Activated CD8-positive, alpha-beta T cell treated with anti-CD3 and anti-CD28 coated beads, Interleukin-2, amount 10 ng/mL, durations not matched to agents 7 days and 5 days (primary cell): ENCODE measurements at regions not wholly inside any gene's neighbourhood (a gene's known extent, or its start where the extent isn't known, plus 50 kb on each side); places are given as distances from the start of the nearest gene placed in this dataset.

Source experiments
- ATAC-seq: fragments of 150-1000 bp; cut with Tn5 transposase; one replicate; pipeline ENCODE4 v1.10.0; 2021; ENCODE audit warnings: moderate library complexity
- CTCF ChIA-PET: fragments of 350-600 bp; sonication (Branson Sonifier 250); formaldehyde crosslinking; loops from one replicate; lab custom pipeline; 2021; ENCODE audit warnings: antibody characterized with exemption; lab: Charles Lee
- POLR2A ChIA-PET: fragments of 350-600 bp; sonication (Branson Sonifier 250); formaldehyde crosslinking; loops from one replicate; lab custom pipeline; 2021; ENCODE audit warnings: antibody characterized with exemption; lab: Charles Lee
- DNase-seq: peaks from one replicate; pipeline ENCODE4 v3.0.0-alpha.2; 2020
- H3K27ac Mint-ChIP-seq: one replicate; pipeline ENCODE4 v1.8.0; 2021; ENCODE audit warnings: mild to moderate bottlenecking, mixed read lengths
- H3K27me3 Mint-ChIP-seq: one replicate; pipeline ENCODE4 v1.8.0; 2021; ENCODE audit warnings: low read depth, mixed read lengths
- H3K36me3 Mint-ChIP-seq: one replicate; pipeline ENCODE4 v1.8.0; 2021; ENCODE audit warnings: low read depth, mixed read lengths
- H3K4me1 Mint-ChIP-seq: one replicate; pipeline ENCODE4 v1.8.0; 2021; ENCODE audit warnings: low read depth, mixed read lengths
- H3K4me3 Mint-ChIP-seq: one replicate; pipeline ENCODE4 v1.8.0; 2021; ENCODE audit warnings: mild to moderate bottlenecking, mixed read lengths
- H3K9me3 Mint-ChIP-seq: one replicate; pipeline ENCODE4 v1.8.0; 2022; ENCODE audit warnings: mixed read lengths; ENCODE audit not compliant: insufficient read depth

GRCh38 chr2:128563348-128563687 is 244.7 kb upstream of the HS6ST1 start:
- H3K4me1 Mint-ChIP-seq: no peaks in the 10 kb centered on the region
- ATAC-seq: no peak
- H3K4me3 Mint-ChIP-seq: no peak overlapping the region
- peak; percentile 11 for DNase-seq
- ChIA-PET POLR2A (no interaction called here), CTCF (no interaction called here)
- no peaks in the 10 kb centered on the region for H3K36me3 Mint-ChIP-seq
- no peaks in the 10 kb centered on the region for H3K9me3 Mint-ChIP-seq
- H3K27me3 Mint-ChIP-seq: no peaks in the 10 kb centered on the region
- H3K27ac Mint-ChIP-seq: no peak overlapping the region

- H3K27me3 Mint-ChIP-seq: no peaks in the 10 kb centered on the region
- ChIA-PET POLR2A (no interaction called here), CTCF (no interaction called here)
- no peaks in the 10 kb centered on the region for H3K4me1 Mint-ChIP-seq
- ATAC-seq (no peak), DNase-seq (no peak)
- H3K36me3 Mint-ChIP-seq: no peaks in the 10 kb centered on the region
- no peaks in the 10 kb centered on the region for H3K9me3 Mint-ChIP-seq
- H3K4me3 Mint-ChIP-seq: no peak overlapping the region
- H3K27ac Mint-ChIP-seq: no peak overlapping the region
These were observed 245.5 kb upstream of the HS6ST1 start for GRCh38 chr2:128564131-128564530.

GRCh38 chr2:128564551-128564950 is 245.9 kb upstream of the HS6ST1 start:
- CTCF ChIA-PET: no interaction called here
- Mint-ChIP-seq H3K36me3 (no peaks in the 10 kb centered on the region), H3K27me3 (no peaks in the 10 kb centered on the region), H3K9me3 (no peaks in the 10 kb centered on the region), H3K4me1 (no peaks in the 10 kb centered on the region), H3K27ac (no peak overlapping the region), H3K4me3 (no peak overlapping the region)
- POLR2A ChIA-PET: no interaction called here
- ATAC-seq: no peak
- no peak for DNase-seq

GRCh38 chr2:128565441-128565840 is 246.8 kb upstream of the HS6ST1 start:
- POLR2A ChIA-PET: no interaction called here

GRCh38 chr2:128566671-128567070 is 248.0 kb upstream of the HS6ST1 start:
- H3K27ac Mint-ChIP-seq: no peak overlapping the region
- DNase-seq: no peak

More at GRCh38 chr2:128565441-128565840, 246.8 kb upstream of the HS6ST1 start:
- Mint-ChIP-seq H3K4me1 (no peaks in the 10 kb centered on the region), H3K9me3 (no peaks in the 10 kb centered on the region), H3K4me3 (no peak overlapping the region), H3K36me3 (no peaks in the 10 kb centered on the region), H3K27me3 (peaks cover 2% of the 10 kb centered on the region), H3K27ac (no peak overlapping the region)
- CTCF ChIA-PET: no interaction called here
- DNase-seq: no peak
- ATAC-seq: no peak

GRCh38 chr2:128568106-128568505 is 249.4 kb upstream of the HS6ST1 start:
- POLR2A ChIA-PET: interaction anchor here (1.1 kb wide), 1 partner anchor 361 kb away, joined by 3 read pairs; no protein-coding TSS in a partner anchor
- no peak for ATAC-seq
- Mint-ChIP-seq H3K9me3 (no peaks in the 10 kb centered on the region), H3K4me3 (no peak overlapping the region), H3K27ac (no peak overlapping the region), H3K36me3 (no peaks in the 10 kb centered on the region), H3K27me3 (peaks cover 12% of the 10 kb centered on the region), H3K4me1 (no peaks in the 10 kb centered on the region)
- DNase-seq: no peak
- CTCF ChIA-PET: no interaction called here

More at GRCh38 chr2:128566671-128567070, 248.0 kb upstream of the HS6ST1 start:
- no peaks in the 10 kb centered on the region for H3K9me3 Mint-ChIP-seq
- no peak for ATAC-seq
- ChIA-PET CTCF (no interaction called here), POLR2A (no interaction called here)
- peaks cover 8% of the 10 kb centered on the region for H3K27me3 Mint-ChIP-seq
- no peak overlapping the region for H3K4me3 Mint-ChIP-seq
- no peaks in the 10 kb centered on the region for H3K36me3 Mint-ChIP-seq
- no peaks in the 10 kb centered on the region for H3K4me1 Mint-ChIP-seq

- Mint-ChIP-seq H3K4me3 (no peak overlapping the region), H3K27ac (no peak overlapping the region), H3K36me3 (no peaks in the 10 kb centered on the region), H3K27me3 (peaks cover 12% of the 10 kb centered on the region), H3K9me3 (no peaks in the 10 kb centered on the region), H3K4me1 (no peaks in the 10 kb centered on the region)
- ChIA-PET CTCF (no interaction called here), POLR2A (no interaction called here)
- no peak for ATAC-seq
- peak; percentile 4 for DNase-seq
These were observed 254.4 kb upstream of the HS6ST1 start for GRCh38 chr2:128573116-128573515.

GRCh38 chr2:128573531-128573930 is 254.9 kb upstream of the HS6ST1 start:
- ChIA-PET CTCF (no interaction called here), POLR2A (no interaction called here)
- H3K27ac Mint-ChIP-seq: no peak overlapping the region
- H3K4me1 Mint-ChIP-seq: no peaks in the 10 kb centered on the region
- ATAC-seq (no peak), DNase-seq (peak; percentile 0)
- peaks cover 12% of the 10 kb centered on the region for H3K27me3 Mint-ChIP-seq
- H3K9me3 Mint-ChIP-seq: no peaks in the 10 kb centered on the region
- no peaks in the 10 kb centered on the region for H3K36me3 Mint-ChIP-seq
- H3K4me3 Mint-ChIP-seq: no peak overlapping the region

GRCh38 chr2:128577141-128577930 is 258.7 kb upstream of the HS6ST1 start:
- no peak for ATAC-seq
- no peak for DNase-seq
- Mint-ChIP-seq H3K36me3 (no peaks in the 10 kb centered on the region), H3K4me3 (no peak overlapping the region), H3K9me3 (no peaks in the 10 kb centered on the region), H3K4me1 (no peaks in the 10 kb centered on the region), H3K27me3 (no peaks in the 10 kb centered on the region), H3K27ac (no peak overlapping the region)
- ChIA-PET POLR2A (no interaction called here), CTCF (interaction anchor here (0.5 kb wide), 1 partner anchor 14 kb away, joined by 3 read pairs; no protein-coding TSS in a partner anchor)

GRCh38 chr2:128578406-128579390 is 260.0 kb upstream of the HS6ST1 start:
- no peak for DNase-seq

GRCh38 chr2:128579825-128580224 is 261.2 kb upstream of the HS6ST1 start:
- no peak for ATAC-seq

More at GRCh38 chr2:128578406-128579390, 260.0 kb upstream of the HS6ST1 start:
- peaks cover 2% of the 10 kb centered on the region for H3K27me3 Mint-ChIP-seq
- H3K36me3 Mint-ChIP-seq: no peaks in the 10 kb centered on the region
- ChIA-PET POLR2A (no interaction called here), CTCF (no interaction called here)
- ATAC-seq: no peak
- no peaks in the 10 kb centered on the region for H3K4me1 Mint-ChIP-seq
- H3K4me3 Mint-ChIP-seq: no peak overlapping the region
- H3K27ac Mint-ChIP-seq: no peak overlapping the region
- no peaks in the 10 kb centered on the region for H3K9me3 Mint-ChIP-seq

More at GRCh38 chr2:128579825-128580224, 261.2 kb upstream of the HS6ST1 start:
- DNase-seq: no peak
- no peaks in the 10 kb centered on the region for H3K9me3 Mint-ChIP-seq
- H3K36me3 Mint-ChIP-seq: no peaks in the 10 kb centered on the region
- ChIA-PET POLR2A (no interaction called here), CTCF (no interaction called here)
- H3K4me1 Mint-ChIP-seq: no peaks in the 10 kb centered on the region
- H3K4me3 Mint-ChIP-seq: no peak overlapping the region
- H3K27me3 Mint-ChIP-seq: peaks cover 5% of the 10 kb centered on the region
- no peak overlapping the region for H3K27ac Mint-ChIP-seq
